RWPE2 (cell line): ENCODE measurements at regions not wholly inside any gene's neighbourhood (a gene's known extent, or its start where the extent isn't known, plus 50 kb on each side); places are given as distances from the start of the nearest gene placed in this dataset.

ENCODE experiments used
- ATAC-seq: fragments of 200-7000 bp; cut with Tn5 transposase; 3 replicates; pipeline ENCODE4 v1.9.1; 2021; ENCODE audit warnings: low read depth
- DNase-seq: peaks from one replicate; pipeline ENCODE4 v3.0.0-alpha.2; 2020; ENCODE audit warnings: low spot score
- H3K27ac ChIP-seq: fragments of 450-650 bp; 2 replicates; pipeline ENCODE4 v1.5.1; 2017; ENCODE audit warnings: mild to moderate bottlenecking; ENCODE audit not compliant: poor library complexity, severe bottlenecking
- H3K27me3 ChIP-seq: fragments of 250-450 bp; sonication (Bioruptor Pico); 2 replicates; pipeline ENCODE4 v1.5.1; 2021; ENCODE audit warnings: mild to moderate bottlenecking, moderate library complexity; ENCODE audit not compliant: insufficient read depth, poor library complexity, severe bottlenecking
- H3K36me3 ChIP-seq: fragments of 250-450 bp; sonication (Bioruptor Pico); 2 replicates; pipeline ENCODE4 v1.5.1; 2020; ENCODE audit warnings: low read depth, mild to moderate bottlenecking, moderate library complexity
- H3K4me1 ChIP-seq: fragments of 250-450 bp; sonication (Bioruptor Pico); 2 replicates; pipeline ENCODE4 v1.5.1; 2021; ENCODE audit warnings: mild to moderate bottlenecking, moderate library complexity; ENCODE audit not compliant: insufficient read depth, poor library complexity, severe bottlenecking
- H3K4me3 ChIP-seq: fragments of 250-450 bp; sonication (Bioruptor Pico); 2 replicates; pipeline ENCODE4 v1.5.1; 2021; ENCODE audit warnings: mild to moderate bottlenecking, moderate library complexity; ENCODE audit not compliant: severe bottlenecking
- H3K9me3 ChIP-seq: fragments of 250-450 bp; sonication (Bioruptor Pico); 2 replicates; pipeline ENCODE4 v1.5.1; 2021; ENCODE audit warnings: mild to moderate bottlenecking, moderate library complexity; ENCODE audit not compliant: severe bottlenecking
- CTCF ChIP-seq: fragments of 450-650 bp; IDR thresholded peaks from one replicate; pipeline ENCODE4 v1.5.1; 2017; ENCODE audit warnings: mild to moderate bottlenecking, moderate library complexity; ENCODE audit not compliant: poor library complexity, severe bottlenecking

- ATAC-seq (no peak), DNase-seq (no peak)
- peaks cover 2% of the 10 kb centered on the region for H3K9me3 ChIP-seq
- no peak for TF ChIP-seq CTCF
- H3K4me3 ChIP-seq: no peak overlapping the region
- no peaks in the 10 kb centered on the region for H3K4me1 ChIP-seq
- no peak overlapping the region for H3K27ac ChIP-seq
- H3K27me3 ChIP-seq: no peaks in the 10 kb centered on the region
- no peaks in the 10 kb centered on the region for H3K36me3 ChIP-seq
Measured at GRCh38 chr4:22997358-22998224, 304.9 kb downstream of the GBA3 start.

- no peak for TF ChIP-seq CTCF
- Histone ChIP-seq H3K27ac (no peak overlapping the region), H3K4me3 (no peak overlapping the region), H3K36me3 (no peaks in the 10 kb centered on the region), H3K9me3 (no peaks in the 10 kb centered on the region), H3K4me1 (peaks cover 11% of the 10 kb centered on the region), H3K27me3 (no peaks in the 10 kb centered on the region)
- ATAC-seq: no peak
- no peak for DNase-seq
Measured at GRCh38 chr4:22991576-22991975, 298.8 kb downstream of the GBA3 start.

- Histone ChIP-seq H3K9me3 (no peaks in the 10 kb centered on the region), H3K4me1 (peaks cover 11% of the 10 kb centered on the region), H3K27me3 (no peaks in the 10 kb centered on the region), H3K4me3 (no peak overlapping the region), H3K27ac (peak overlapping the region; percentile 19), H3K36me3 (no peaks in the 10 kb centered on the region)
- DNase-seq (no peak), ATAC-seq (no peak)
- TF ChIP-seq CTCF: no peak
Measured at GRCh38 chr4:22988526-22988925, 295.8 kb downstream of the GBA3 start.

GRCh38 chr4:22987870-22988269 lies 295.1 kb downstream of the GBA3 start:
- no peak for TF ChIP-seq CTCF
- ATAC-seq: peak; percentile 90

GRCh38 chr4:22986881-22987280 lies 294.1 kb downstream of the GBA3 start:
- no peak for TF ChIP-seq CTCF
- H3K27me3 ChIP-seq: no peaks in the 10 kb centered on the region
- no peaks in the 10 kb centered on the region for H3K36me3 ChIP-seq
- DNase-seq: no peak
- no peak overlapping the region for H3K27ac ChIP-seq
- peaks cover under 1% of the 10 kb centered on the region for H3K9me3 ChIP-seq
- H3K4me1 ChIP-seq: peaks cover 11% of the 10 kb centered on the region
- no peak overlapping the region for H3K4me3 ChIP-seq
- ATAC-seq: no peak

More at GRCh38 chr4:22987870-22988269, 295.1 kb downstream of the GBA3 start:
- Histone ChIP-seq H3K36me3 (no peaks in the 10 kb centered on the region), H3K4me3 (no peak overlapping the region), H3K9me3 (no peaks in the 10 kb centered on the region), H3K4me1 (peaks cover 11% of the 10 kb centered on the region), H3K27me3 (no peaks in the 10 kb centered on the region), H3K27ac (peak overlapping the region; percentile 19)
- DNase-seq: no peak
